CD4-positive, alpha-beta T cell treated with Interleukin-4 for 4 hours (primary cell): ENCODE measurements at regions not wholly inside any gene's neighbourhood (a gene's known extent, or its start where the extent isn't known, plus 50 kb on each side); places are given as distances from the start of the nearest gene placed in this dataset.

ENCODE experiments used
- DNase-seq: peaks from one replicate; pipeline ENCODE4 v3.0.0-alpha.2; 2020

GRCh38 chr2:6492573-6492972 is 373.1 kb downstream of the CMPK2 start:
- no peak for DNase-seq

- DNase-seq, result no peak
These were observed 372.4 kb downstream of the CMPK2 start for GRCh38 chr2:6493266-6493665.

GRCh38 chr2:6493669-6494068 is 372.0 kb downstream of the CMPK2 start:
- DNase-seq, result no peak

DNA sequence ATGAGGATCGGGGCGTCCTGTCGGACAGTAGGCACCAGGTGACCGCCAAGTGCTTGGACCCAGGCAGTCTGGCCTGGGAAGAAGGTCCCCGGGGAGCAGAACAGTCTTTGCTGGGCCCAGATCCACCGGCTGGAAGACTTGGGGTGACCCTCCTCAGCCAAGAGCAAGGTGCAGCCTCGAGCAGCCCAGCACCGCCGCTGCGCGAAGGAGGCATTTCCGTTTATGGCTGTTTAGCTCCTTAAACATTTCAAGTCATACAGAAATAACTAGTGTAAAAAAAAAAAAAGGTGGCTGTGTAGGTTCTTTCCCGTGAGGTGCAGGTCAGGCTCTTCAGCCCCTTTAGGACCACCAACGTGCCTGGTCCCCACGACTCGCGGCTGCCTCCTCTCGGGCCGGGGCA is 370.2 kb downstream of the CMPK2 start:
- DNase-seq, result no peak

DNA sequence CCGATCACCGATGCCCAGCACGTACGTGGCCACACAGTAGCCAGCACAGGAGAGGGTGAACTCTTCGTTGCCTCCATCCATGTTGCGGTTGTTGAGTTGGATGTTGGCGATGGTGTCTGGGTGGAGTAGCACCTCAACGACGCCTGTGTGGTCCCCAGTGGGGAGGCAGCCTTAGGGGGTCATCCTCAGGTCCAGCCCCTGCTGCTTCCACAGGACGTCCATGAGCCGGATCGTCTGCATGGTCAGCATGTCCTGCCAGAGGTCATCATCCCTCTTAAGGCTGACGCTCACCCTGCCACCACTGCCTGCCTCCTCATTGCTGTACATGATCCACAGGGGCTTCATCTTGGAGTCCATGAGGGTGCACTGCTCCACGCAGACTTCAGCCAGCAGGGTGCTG is 369.3 kb downstream of the CMPK2 start:
- DNase-seq, result no peak

- DNase-seq, result no peak
These were observed 368.7 kb downstream of the CMPK2 start for GRCh38 chr2:6497048-6497447.

DNA sequence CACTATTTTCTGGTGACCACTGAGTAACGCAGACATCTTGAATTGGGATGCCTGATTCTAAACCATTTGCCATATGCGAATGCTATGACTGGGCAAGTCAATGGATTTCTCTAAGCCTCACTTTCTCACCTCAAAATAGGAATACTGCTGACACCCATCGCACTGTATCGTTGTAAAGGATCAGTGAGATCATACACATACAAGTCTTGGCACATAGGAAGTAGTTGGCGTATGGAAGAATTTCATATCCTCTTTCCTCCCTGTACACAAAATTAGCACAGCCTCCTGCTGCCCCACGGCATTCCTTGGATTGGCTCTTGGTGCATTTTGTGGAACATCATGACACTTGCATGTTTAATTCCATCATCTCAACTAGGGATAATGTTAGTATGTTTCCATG is 366.9 kb downstream of the CMPK2 start:
- no peak for DNase-seq

- DNase-seq, result no peak
These were observed 366.0 kb downstream of the CMPK2 start for GRCh38 chr2:6499691-6500090.

DNA sequence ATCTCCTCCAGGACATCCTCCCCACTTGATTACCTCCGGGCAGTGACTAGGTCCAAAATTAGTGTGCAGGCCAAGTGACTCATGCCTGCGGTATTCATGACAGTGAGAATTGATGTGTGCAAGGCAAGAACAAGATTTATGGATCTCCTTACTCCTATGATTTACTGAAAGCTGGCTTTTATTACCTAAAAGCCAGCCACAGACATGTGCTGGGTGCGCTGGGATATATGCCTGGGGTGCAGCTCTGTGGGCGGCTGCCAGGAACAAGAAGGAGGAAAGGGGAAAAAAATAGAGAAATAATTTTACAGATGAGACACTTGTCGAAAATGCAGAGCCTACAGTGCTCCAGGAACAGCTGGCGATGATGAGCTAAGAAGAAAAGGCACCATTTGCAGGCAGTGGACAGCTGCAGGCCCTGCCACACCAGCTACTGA is 359.3 kb downstream of the CMPK2 start:
- no peak for DNase-seq

DNA sequence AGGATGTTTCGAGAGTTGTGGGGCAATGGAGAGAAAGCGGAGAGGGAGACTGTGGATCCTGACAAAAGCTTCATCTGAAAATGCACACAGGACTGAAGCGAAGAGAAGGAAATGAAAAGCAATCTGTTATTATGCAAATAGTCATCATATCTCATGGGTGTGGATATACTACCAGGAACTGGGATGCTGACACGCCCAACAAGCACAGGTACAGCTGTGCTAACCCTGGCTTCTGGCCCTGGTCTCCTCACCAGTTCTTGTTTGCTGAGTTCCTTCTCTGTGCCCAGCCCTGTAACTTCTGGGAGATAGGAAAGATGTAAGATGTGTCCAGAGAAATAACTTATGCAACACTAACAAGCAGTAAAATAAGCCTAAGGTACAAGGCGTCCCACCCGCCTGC is 358.8 kb downstream of the CMPK2 start:
- DNase-seq, result no peak

DNA sequence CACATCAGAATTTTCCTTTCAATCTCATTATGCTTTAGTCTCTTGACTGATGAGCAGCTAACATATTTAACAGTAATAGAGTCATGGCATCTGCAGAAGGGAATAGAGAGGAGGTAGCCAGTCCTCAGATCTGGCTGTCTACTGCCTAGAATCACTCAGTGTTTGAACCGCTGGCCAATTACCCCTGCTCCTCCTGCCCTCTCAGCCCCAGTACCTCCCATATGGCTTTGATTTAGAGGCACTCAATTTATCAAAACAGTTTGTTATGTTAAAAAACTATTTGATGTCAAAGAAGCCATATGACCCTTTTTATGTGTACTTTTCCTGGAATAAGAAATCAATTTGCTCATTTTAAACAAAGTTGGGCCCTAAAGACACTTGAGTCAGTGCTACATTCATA is 355.2 kb downstream of the CMPK2 start:
- no peak for DNase-seq

- no peak for DNase-seq
These were observed 353.1 kb downstream of the CMPK2 start for GRCh38 chr2:6512589-6512988.

DNA sequence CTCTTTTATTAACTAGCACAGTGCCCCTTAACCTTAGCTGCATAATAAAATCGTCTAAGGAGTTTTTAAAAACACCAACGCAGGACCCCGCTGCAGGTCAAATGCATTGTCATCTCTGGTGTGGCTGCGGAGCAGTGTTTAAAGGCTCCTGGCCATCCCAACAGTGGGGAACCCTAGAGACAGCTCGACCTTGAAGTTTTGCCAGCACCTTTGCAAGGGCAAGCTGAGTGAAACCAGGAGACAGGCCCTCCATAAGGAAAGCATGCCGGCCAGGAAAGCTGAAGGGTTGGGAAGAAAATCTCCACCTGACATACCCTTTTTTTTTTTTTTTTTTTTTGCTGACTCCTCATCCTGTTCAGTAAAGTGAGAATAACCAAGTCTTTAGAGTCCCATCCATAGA is 349.0 kb downstream of the CMPK2 start:
- no peak for DNase-seq

DNA sequence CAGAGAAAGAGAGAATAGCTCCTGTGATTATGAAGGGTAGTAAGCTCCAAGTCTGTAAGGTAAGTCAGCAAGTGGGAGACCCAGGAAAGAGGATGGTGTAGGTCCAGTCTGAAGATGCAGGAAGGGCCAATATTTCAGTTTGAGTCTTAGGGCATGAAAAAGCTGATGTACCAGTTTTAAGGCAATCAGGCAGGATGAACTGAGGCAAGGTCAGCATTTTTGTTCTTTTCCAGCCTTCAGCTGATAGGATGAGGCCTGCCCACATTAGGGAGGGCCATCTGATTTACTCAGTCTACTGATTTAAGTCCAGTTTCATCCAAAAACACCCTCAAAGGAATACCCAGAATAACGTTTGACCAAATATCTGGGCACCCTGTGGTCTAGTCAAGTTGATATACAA is 347.3 kb downstream of the CMPK2 start:
- no peak for DNase-seq

DNA sequence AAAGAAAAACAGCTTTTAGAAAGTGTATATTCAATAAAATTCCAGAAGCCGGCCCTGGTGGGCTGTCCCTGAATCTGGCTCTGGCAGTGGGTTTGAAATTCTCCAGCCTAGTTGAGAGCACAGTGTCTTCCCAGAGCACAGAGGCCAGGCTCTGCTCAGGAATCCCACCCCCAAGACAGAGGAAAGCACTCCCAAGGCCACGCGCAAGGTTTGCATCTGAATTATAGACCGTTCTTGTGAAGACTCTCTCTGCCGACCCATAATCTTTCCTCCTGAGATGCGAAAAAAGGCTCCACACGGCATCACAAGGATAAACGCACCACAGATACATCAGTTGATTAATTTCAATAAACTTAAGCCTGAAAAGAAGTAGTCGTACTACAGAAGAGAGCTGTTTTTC is 342.2 kb downstream of the CMPK2 start:
- DNase-seq, result no peak

- no peak for DNase-seq
These were observed 340.8 kb downstream of the CMPK2 start for GRCh38 chr2:6524691-6525474.

DNA sequence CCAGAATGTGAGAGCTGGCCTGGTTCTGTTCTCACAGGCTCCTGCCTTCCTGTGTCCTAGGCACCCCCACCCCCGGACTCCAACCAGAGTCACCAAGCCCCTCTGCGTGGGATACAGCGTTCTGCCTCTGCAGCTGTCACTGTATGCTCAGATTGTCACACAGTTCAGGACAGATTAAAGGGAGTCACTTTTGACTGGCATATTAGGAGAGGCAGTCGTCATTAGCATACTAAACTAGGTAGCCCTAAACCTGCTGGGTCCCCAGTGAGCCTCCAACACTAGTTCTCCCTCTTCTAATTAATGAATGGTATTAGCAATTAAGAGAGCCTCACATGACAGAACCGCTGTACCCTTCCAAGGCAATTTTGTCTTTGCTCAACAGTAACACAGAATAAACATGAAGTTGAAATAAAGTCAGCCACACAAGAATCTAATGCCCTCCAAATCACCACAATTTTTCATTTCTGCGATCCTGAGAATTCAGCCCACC is 340.2 kb downstream of the CMPK2 start:
- no peak for DNase-seq

- DNase-seq, result no peak
These were observed 339.4 kb downstream of the CMPK2 start for GRCh38 chr2:6526093-6526824.

- DNase-seq, result no peak
These were observed 334.4 kb downstream of the CMPK2 start for GRCh38 chr2:6531304-6531703.

DNA sequence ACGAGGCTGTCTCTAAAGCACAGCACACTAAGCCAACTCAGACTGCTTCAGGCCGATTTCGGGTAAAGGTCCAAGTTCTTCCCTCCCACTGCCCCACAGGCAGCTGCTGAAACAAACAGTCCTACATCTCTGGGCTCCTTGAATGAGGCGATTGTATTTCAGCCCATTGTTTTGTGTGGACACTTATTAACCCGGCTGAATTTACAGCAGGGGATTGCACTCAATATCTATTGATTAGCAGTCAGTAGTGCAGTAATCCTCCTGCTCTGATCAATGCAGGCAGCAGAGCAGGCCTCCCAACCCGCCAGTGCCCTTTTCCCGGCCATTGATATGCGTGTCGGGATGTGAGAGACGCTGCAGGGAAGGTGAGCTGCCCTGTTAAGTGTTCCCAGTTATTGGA is 330.1 kb downstream of the CMPK2 start:
- no peak for DNase-seq

DNA sequence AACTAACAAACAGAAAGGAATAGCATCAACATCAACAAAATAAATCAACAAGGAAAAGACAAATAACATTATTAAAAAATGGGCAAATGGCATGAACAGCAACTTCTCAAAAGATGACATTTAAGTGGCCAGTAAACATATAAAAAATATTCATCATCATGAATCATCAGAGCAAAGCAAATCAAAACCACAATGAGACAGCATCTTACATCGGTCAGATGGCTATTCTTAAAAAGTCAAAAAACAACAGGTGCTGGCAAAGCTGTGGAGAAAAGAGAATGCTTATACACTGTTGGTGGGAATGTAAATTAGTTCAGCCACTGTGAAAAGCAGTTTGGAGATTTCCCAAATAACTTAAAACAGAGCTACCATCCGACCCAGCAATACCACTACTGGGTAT is 327.1 kb downstream of the CMPK2 start:
- DNase-seq, result no peak

GRCh38 chr2:6545336-6545735 is 320.4 kb downstream of the CMPK2 start:
- no peak for DNase-seq

DNA sequence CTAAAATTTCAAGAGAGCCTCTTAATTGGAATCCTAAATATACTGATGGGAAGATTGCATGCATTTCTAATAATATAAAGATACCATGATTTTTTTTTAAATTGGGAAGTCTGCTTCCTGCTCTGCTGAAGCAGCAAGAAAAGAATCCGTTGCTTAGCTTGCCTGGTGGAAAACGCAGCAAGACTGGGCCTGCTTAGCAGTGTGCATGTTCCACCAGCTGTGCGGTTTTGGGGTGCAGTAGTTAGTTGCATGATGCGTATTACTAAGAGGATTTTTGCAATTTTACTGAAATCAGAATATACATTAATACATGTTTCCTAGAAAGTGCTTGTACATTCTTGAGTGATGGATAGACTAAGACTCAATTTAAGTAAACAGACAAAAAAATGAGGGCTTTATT is 319.9 kb downstream of the CMPK2 start:
- DNase-seq, result no peak

DNA sequence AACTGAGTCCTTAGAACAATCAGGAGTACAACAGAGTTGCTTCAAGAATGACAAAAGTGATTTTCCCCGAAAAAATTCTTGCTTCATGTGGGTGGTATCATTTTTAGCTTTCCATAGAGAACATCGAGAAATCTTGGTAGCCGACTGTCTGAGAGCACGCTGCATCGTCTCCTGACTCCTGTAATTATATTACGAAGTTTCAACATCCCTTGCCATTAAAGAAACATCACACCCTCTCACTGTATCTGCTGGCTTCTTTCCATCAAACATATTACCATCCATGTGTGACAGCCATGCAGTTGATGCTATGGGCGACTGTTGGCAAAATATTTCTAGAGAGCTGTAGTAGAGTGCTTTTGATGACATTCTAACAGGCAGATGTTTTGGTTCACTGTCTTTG is 311.2 kb downstream of the CMPK2 start:
- no peak for DNase-seq

DNA sequence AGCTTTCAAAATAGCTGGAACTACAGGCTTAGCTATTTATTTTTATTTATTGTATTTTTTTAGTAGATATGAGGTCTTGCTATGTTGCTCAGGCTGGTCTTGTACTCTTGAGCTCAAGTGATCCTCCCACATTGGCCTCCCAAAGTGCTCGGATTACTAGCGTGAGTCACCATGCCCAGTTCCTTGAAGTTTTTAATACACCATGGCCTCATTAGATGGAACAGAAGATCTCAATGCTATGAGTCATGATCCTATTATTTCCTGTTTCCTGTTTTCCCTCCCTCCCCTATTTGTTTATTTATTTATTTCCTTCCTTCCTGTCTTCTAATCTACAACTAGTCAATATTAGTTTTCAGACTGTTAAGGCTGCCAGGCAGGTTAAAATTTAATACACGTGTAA is 309.0 kb downstream of the CMPK2 start:
- no peak for DNase-seq
